OCI-LY1 (cell line): ENCODE measurements at regions not wholly inside any gene's neighbourhood (a gene's known extent, or its start where the extent isn't known, plus 50 kb on each side); places are given as distances from the start of the nearest gene placed in this dataset.

ENCODE experiments used
- H2AFZ ChIP-seq: fragments of 200-600 bp; sonication (generic), shearing (Covaris generic); 2 replicates; pipeline ENCODE4 v1.6.0; 2014; ENCODE audit warnings: antibody characterized with exemption, mild to moderate bottlenecking, low read length
- H3F3A ChIP-seq: fragments of 200-600 bp; sonication (generic), shearing (Covaris generic); 2 replicates; pipeline ENCODE4 v1.6.0; 2014; ENCODE audit warnings: mild to moderate bottlenecking, antibody characterized with exemption, low read length, moderate library complexity; ENCODE audit not compliant: insufficient read depth
- H3K27ac ChIP-seq: fragments of 200-600 bp; sonication (generic); 2 replicates; pipeline ENCODE4 v1.5.1; 2014; ENCODE audit warnings: low read length, mixed run types, mild to moderate bottlenecking, low read depth; ENCODE audit not compliant: poor library complexity, severe bottlenecking
- H3K27me3 ChIP-seq: fragments of 200-600 bp; sonication (generic); 2 replicates; pipeline ENCODE4 v1.6.0; 2014; ENCODE audit warnings: antibody characterized with exemption, mild to moderate bottlenecking, low read length, moderate library complexity; ENCODE audit not compliant: insufficient read depth
- H3K36me3 ChIP-seq: fragments of 200-600 bp; sonication (generic); 2 replicates; pipeline ENCODE4 v1.6.1; 2014; ENCODE audit warnings: mild to moderate bottlenecking, antibody characterized with exemption, low read length, moderate library complexity, mixed read lengths; ENCODE audit not compliant: insufficient read depth
- H3K4me1 ChIP-seq: fragments of 200-600 bp; sonication (generic); 2 replicates; pipeline ENCODE4 v1.5.1; 2014; ENCODE audit warnings: mild to moderate bottlenecking, low read length, moderate library complexity; ENCODE audit not compliant: insufficient read depth, severe bottlenecking
- H3K4me2 ChIP-seq: fragments of 200-600 bp; sonication (generic), shearing (Covaris generic); 2 replicates; pipeline ENCODE4 v1.6.1; 2014; ENCODE audit warnings: low read length
- H3K4me3 ChIP-seq: fragments of 200-600 bp; sonication (generic); 2 replicates; pipeline ENCODE4 v1.5.1; 2014; ENCODE audit warnings: low read length, low read depth, mild to moderate bottlenecking, mixed read lengths; ENCODE audit not compliant: poor library complexity, severe bottlenecking
- H3K79me2 ChIP-seq: fragments of 200-600 bp; shearing (Covaris generic); 2 replicates; pipeline ENCODE4 v1.6.1; 2016; ENCODE audit warnings: mixed run types, low read length, mixed read lengths; ENCODE audit not compliant: insufficient read depth
- H3K9ac ChIP-seq: fragments of 200-600 bp; sonication (generic), shearing (Covaris generic); 2 replicates; pipeline ENCODE4 v1.6.1; 2014; ENCODE audit warnings: mild to moderate bottlenecking, low read length, mixed read lengths
- H3K9me2 ChIP-seq: fragments of 200-600 bp; sonication (generic), shearing (Covaris generic); 2 replicates; pipeline ENCODE4 v1.6.1; 2014; ENCODE audit warnings: low read depth, mild to moderate bottlenecking, low read length, mixed read lengths
- H3K9me3 ChIP-seq: fragments of 200-600 bp; shearing (Covaris generic); 2 replicates; pipeline ENCODE4 v1.6.1; 2014; ENCODE audit warnings: low read length, mixed read lengths
- H4K20me1 ChIP-seq: fragments of 200-600 bp; sonication (generic), shearing (Covaris generic); 2 replicates; pipeline ENCODE4 v1.6.0; 2016; ENCODE audit warnings: mild to moderate bottlenecking, low read length; ENCODE audit not compliant: insufficient read depth
- CTCF ChIP-seq: fragments of 200-600 bp; sonication (generic), shearing (Covaris generic); IDR thresholded peaks from 2 replicates; pipeline ENCODE4 v1.5.1; 2017; ENCODE audit warnings: mild to moderate bottlenecking, antibody characterized with exemption, low read length, moderate library complexity, mixed read lengths
- EZH2 ChIP-seq: fragments of 200-600 bp; sonication (generic), shearing (Covaris generic); IDR thresholded peaks from 2 replicates; pipeline ENCODE4 v1.8.0; 2017; ENCODE audit warnings: borderline replicate concordance, mixed run types, mild to moderate bottlenecking, antibody characterized with exemption, low read length, moderate library complexity, mixed read lengths

GRCh38 chr21:18144339-18144738 is 100.3 kb upstream of the CHODL start:
- Histone ChIP-seq H3K9me3 (no peaks in the 10 kb centered on the region), H3K27me3 (no peaks in the 10 kb centered on the region), H2AFZ (no peak overlapping the region), H4K20me1 (no peaks in the 10 kb centered on the region), H3K4me1 (no peaks in the 10 kb centered on the region), H3K9me2 (no peaks in the 10 kb centered on the region), H3F3A (no peaks in the 10 kb centered on the region), H3K36me3 (no peaks in the 10 kb centered on the region), H3K9ac (no peak overlapping the region), H3K4me2 (no peak overlapping the region), H3K79me2 (no peaks in the 10 kb centered on the region), H3K4me3 (no peak overlapping the region), H3K27ac (no peak overlapping the region)
- TF ChIP-seq EZH2 = no peak
- TF ChIP-seq CTCF = no peak

DNA sequence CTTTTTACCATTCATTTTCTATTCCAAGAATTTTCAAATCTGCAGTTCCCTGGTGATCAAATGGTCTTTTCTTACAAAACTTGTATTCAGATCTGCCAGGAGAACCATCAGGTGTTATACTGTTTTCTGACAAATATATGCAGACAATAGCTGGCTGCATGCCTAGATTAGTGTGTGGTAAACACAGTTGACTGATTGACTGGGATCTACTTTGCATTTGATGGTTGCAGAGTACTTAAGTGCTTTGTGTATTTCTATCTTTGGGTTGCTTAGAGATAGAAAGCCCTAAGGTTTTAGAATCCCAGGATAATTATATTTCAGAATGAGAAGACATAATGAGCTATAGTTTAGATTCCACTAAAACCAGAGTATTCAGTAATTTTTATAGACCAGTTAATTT is 102.0 kb upstream of the CHODL start:
- H3K36me3 ChIP-seq = no peaks in the 10 kb centered on the region

DNA sequence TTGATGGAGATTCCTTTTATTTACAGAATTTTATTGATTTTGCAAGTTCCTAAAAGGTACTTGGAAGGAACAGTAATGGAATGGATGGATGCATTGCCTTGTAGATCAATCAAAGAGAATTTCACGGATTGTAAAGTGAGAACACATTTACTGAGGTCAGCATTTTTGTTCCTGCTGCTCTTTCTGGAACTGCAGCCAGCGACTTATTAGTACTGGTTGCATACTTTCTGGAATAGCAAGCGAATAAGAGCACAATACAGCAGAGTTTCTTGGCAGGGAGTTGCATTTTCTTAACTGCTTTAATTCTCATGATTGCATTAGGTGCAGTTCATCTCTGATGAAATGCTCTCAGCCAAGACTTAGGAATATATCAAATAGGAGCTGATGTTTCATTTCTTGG is 106.1 kb upstream of the CHODL start:
- no peak overlapping the region for H3K4me2 ChIP-seq
- H3K79me2 ChIP-seq = no peaks in the 10 kb centered on the region
- H3K4me3 ChIP-seq = no peak overlapping the region
- H3K27ac ChIP-seq = no peak overlapping the region
- no peaks in the 10 kb centered on the region for H3F3A ChIP-seq
- H3K9me3 ChIP-seq = no peaks in the 10 kb centered on the region
- no peaks in the 10 kb centered on the region for H3K27me3 ChIP-seq
- no peaks in the 10 kb centered on the region for H3K36me3 ChIP-seq
- no peak for TF ChIP-seq CTCF
- TF ChIP-seq EZH2 = no peak
- no peaks in the 10 kb centered on the region for H3K9me2 ChIP-seq
- no peaks in the 10 kb centered on the region for H3K4me1 ChIP-seq
- no peaks in the 10 kb centered on the region for H4K20me1 ChIP-seq
- H2AFZ ChIP-seq = no peak overlapping the region
- H3K9ac ChIP-seq = no peak overlapping the region

More for the DNA sequence above, 102.0 kb upstream of the CHODL start:
- no peak for TF ChIP-seq CTCF
- no peak for TF ChIP-seq EZH2
- Histone ChIP-seq H3F3A (no peaks in the 10 kb centered on the region), H3K9me2 (no peaks in the 10 kb centered on the region), H4K20me1 (no peaks in the 10 kb centered on the region), H3K9me3 (no peaks in the 10 kb centered on the region), H3K9ac (no peak overlapping the region), H3K4me3 (no peak overlapping the region), H2AFZ (no peak overlapping the region), H3K79me2 (no peaks in the 10 kb centered on the region), H3K27me3 (no peaks in the 10 kb centered on the region), H3K4me2 (no peak overlapping the region), H3K27ac (no peak overlapping the region), H3K4me1 (no peaks in the 10 kb centered on the region)
